Mesenchymal stem cell (in vitro differentiated cells and primary cell): ENCODE measurements at regions not wholly inside any gene's neighbourhood (a gene's known extent, or its start where the extent isn't known, plus 50 kb on each side); places are given as distances from the start of the nearest gene placed in this dataset.

Experiments
- DNase-seq: peaks from one replicate; pipeline ENCODE4 v3.0.0-alpha.2; 2013
- H2AFZ ChIP-seq: one replicate; pipeline ENCODE4 v1.6.1; 2013; ENCODE audit warnings: low read depth, mild to moderate bottlenecking, control low read depth, inconsistent platforms, low read length, moderate library complexity
- H2AK5ac ChIP-seq: 2 replicates; pipeline ENCODE4 v1.6.1; 2013; ENCODE audit warnings: low read length, moderate library complexity, mild to moderate bottlenecking, inconsistent platforms; ENCODE audit not compliant: severe bottlenecking
- H2BK120ac ChIP-seq: one replicate; pipeline ENCODE4 v1.6.1; 2013; ENCODE audit warnings: low read depth, mild to moderate bottlenecking, inconsistent platforms, low read length, moderate library complexity
- H2BK12ac ChIP-seq, 2 experiments: one replicate each; pipeline ENCODE4 v1.6.1; 2013; ENCODE audit warnings: inconsistent platforms in 2 of 2, low read length in 2 of 2, mild to moderate bottlenecking in 2 of 2, moderate library complexity in 2 of 2, control low read depth in 1 of 2
- H2BK15ac ChIP-seq: one replicate; pipeline ENCODE4 v1.6.1; 2013; ENCODE audit warnings: mild to moderate bottlenecking, low read depth, inconsistent platforms; ENCODE audit not compliant: poor library complexity, severe bottlenecking
- H2BK5ac ChIP-seq: 2 replicates; pipeline ENCODE4 v1.6.1; 2013; ENCODE audit warnings: low read depth, mild to moderate bottlenecking, low read length, control low read depth, inconsistent platforms; ENCODE audit not compliant: poor library complexity, severe bottlenecking
- H3K14ac ChIP-seq, 2 experiments: one replicate each; pipeline ENCODE4 v1.6.1; 2013; ENCODE audit warnings: inconsistent platforms in 2 of 2, low read length in 2 of 2, control low read depth in 1 of 2, mild to moderate bottlenecking in 1 of 2, moderate library complexity in 1 of 2
- H3K18ac ChIP-seq, 2 experiments: one replicate each; pipeline ENCODE4 v1.6.1; 2013; ENCODE audit warnings: inconsistent platforms in 2 of 2, low read length in 2 of 2, control low read depth in 1 of 2, low read depth in 1 of 2, mild to moderate bottlenecking in 1 of 2
- H3K23ac ChIP-seq, 2 experiments: one replicate each; pipeline ENCODE4 v1.6.1; 2013; ENCODE audit warnings: inconsistent platforms in 2 of 2, low read length in 2 of 2, mild to moderate bottlenecking in 2 of 2, moderate library complexity in 2 of 2, control low read depth in 1 of 2
- H3K27ac ChIP-seq: 2 replicates; pipeline ENCODE4 v1.5.1; 2013; ENCODE audit warnings: mild to moderate bottlenecking, moderate library complexity, low read length, control low read depth, inconsistent platforms; ENCODE audit not compliant: poor library complexity, severe bottlenecking
- H3K27me3 ChIP-seq, 2 experiments: 2 replicates each; pipeline versions ENCODE4 v1.6.1 to v1.7.0; 2013; ENCODE audit warnings: low read length in 2 of 2, mild to moderate bottlenecking in 2 of 2, moderate library complexity in 2 of 2, control low read depth in 1 of 2, inconsistent platforms in 1 of 2; ENCODE audit not compliant: control insufficient read depth in 1 of 2, insufficient read depth in 1 of 2
- H3K36me3 ChIP-seq, 2 experiments: 2 replicates each; pipeline versions ENCODE4 v1.6.1 to v1.7.0; 2013; ENCODE audit warnings: low read length in 2 of 2, control low read depth in 1 of 2, inconsistent platforms in 1 of 2, low read depth in 1 of 2, mild to moderate bottlenecking in 1 of 2; ENCODE audit not compliant: insufficient read depth in 2 of 2, control insufficient read depth in 1 of 2
- H3K4ac ChIP-seq, 2 experiments: one replicate each; pipeline ENCODE4 v1.6.1; 2013; ENCODE audit warnings: inconsistent platforms in 2 of 2, low read length in 2 of 2, mild to moderate bottlenecking in 2 of 2, moderate library complexity in 2 of 2, control low read depth in 1 of 2, low read depth in 1 of 2
- H3K4me1 ChIP-seq: 2 replicates; pipeline ENCODE4 v1.6.1; 2013; ENCODE audit warnings: low read depth, low read length, control low read depth; ENCODE audit not compliant: control insufficient read depth, insufficient read depth
- H3K4me2 ChIP-seq: 2 replicates; pipeline ENCODE4 v1.6.1; 2013; ENCODE audit warnings: low read length, mild to moderate bottlenecking, inconsistent platforms; ENCODE audit not compliant: poor library complexity, severe bottlenecking
- H3K4me3 ChIP-seq, 2 experiments: 2 replicates each; pipeline versions ENCODE4 v1.5.1 to v1.7.0; 2013; ENCODE audit warnings: low read length in 2 of 2, mild to moderate bottlenecking in 2 of 2, control low read depth in 1 of 2, low read depth in 1 of 2; ENCODE audit not compliant: insufficient read depth in 1 of 2
- H3K79me1 ChIP-seq: replicated peaks from 2 replicates; pipeline ENCODE4 v1.6.1; 2013; ENCODE audit warnings: mild to moderate bottlenecking, control low read depth, low read length, inconsistent platforms; ENCODE audit not compliant: poor library complexity, severe bottlenecking
- H3K9ac ChIP-seq: 2 replicates; pipeline ENCODE4 v1.7.0; 2013; ENCODE audit warnings: mild to moderate bottlenecking, low read length, moderate library complexity
- H3K9me3 ChIP-seq: 2 replicates; pipeline ENCODE4 v1.7.0; 2013; ENCODE audit warnings: mild to moderate bottlenecking, low read length; ENCODE audit not compliant: control insufficient read depth
- H4K8ac ChIP-seq: one replicate; pipeline ENCODE4 v1.6.1; 2013; ENCODE audit warnings: inconsistent platforms, mild to moderate bottlenecking, low read length, moderate library complexity
- H4K91ac ChIP-seq: one replicate; pipeline ENCODE4 v1.6.1; 2013; ENCODE audit warnings: mild to moderate bottlenecking, low read length, inconsistent platforms
- WGBS: methylation state at CpG from one replicate; pipeline ENCODE4 v1.1.7; 2013; ENCODE audit warnings: mixed read lengths; 5-methylcytosine and 5-hydroxymethylcytosine counted together

DNA sequence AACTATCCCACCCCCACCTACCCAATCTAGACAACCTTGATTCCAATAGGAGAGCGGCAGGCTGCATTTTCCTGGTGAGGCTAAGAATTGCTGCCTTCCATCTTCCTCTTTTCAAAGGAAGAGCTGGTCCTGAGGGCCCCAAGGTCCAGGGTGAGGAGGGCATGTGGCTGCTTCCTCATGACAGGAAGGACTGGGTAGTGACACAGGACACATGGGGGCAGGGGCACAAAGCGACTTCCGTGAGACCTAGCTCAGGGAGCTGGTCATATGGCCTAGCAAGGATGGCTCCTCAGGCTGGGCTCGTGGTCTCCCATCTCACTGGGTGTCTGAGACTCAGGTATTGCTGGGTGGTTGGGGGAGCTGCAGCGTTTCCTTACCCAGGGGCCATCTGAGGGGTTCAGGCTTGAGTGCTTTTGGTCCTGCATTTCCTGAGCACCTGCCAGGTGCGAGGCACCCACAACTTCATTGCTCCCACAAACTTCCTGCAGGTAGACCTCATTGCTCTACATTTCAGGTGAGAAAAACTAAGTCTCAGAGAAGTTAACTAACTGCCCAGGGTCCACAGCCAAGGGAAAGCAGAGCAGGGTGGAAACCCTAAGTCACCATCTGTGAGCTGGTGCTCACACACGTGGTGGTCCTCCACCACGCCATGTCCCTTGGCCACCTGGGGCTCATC, 160.0 kb upstream of the TLE3 start:
- Histone ChIP-seq H2AFZ (no peak overlapping the region), H3K79me1 (no peaks in the 10 kb centered on the region), H3K4ac (no peak overlapping the region), H3K4me3 (no peak overlapping the region), H2BK120ac (no peak overlapping the region), H3K4me2 (no peak overlapping the region), H3K9ac (no peak overlapping the region), H2AK5ac (no peak overlapping the region), H2BK15ac (no peak overlapping the region), H3K4me1 (peaks cover 9% of the 10 kb centered on the region), H3K36me3 (no peaks in the 10 kb centered on the region), H2BK12ac (no peak overlapping the region), H3K9me3 (peaks cover 3% of the 10 kb centered on the region), H4K8ac (no peak overlapping the region), H3K27me3 (peaks cover 53 to 70% of the 10 kb centered on the region in 2 experiments), H3K27ac (no peak overlapping the region), H3K23ac (no peak overlapping the region), H3K14ac (no peak overlapping the region), H4K91ac (no peak overlapping the region), H3K18ac (no peak overlapping the region), H2BK5ac (no peak overlapping the region)
- no peak for DNase-seq
- WGBS, result 83% methylated on average over 8 of the region's 8 CpGs

DNA sequence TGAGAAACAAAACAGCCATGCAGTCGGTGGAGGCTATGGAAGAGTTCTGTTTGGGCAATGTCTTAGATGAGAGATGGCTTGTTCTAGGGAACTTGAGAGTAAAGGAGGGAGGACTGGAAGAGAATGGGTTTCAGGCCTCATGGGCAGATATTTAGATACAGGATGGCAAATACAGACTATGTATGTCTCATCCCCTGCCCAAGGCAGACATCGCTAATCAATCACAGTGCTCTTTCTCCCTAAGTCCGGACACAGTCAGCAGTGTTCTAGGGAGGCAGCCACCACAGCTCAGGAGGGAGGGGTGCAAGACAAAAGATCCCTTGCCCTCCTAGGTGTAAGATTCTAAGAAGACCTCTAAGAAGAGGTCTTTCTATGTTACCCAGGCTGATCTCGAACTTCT, 159.3 kb upstream of the TLE3 start:
- H3K4ac ChIP-seq, result no peak overlapping the region
- no peak overlapping the region for H3K23ac ChIP-seq
- no peak overlapping the region for H2BK120ac ChIP-seq
- no peak overlapping the region for H3K14ac ChIP-seq
- H3K79me1 ChIP-seq, result no peaks in the 10 kb centered on the region
- H2BK12ac ChIP-seq, result no peak overlapping the region
- H3K27ac ChIP-seq, result no peak overlapping the region
- no peak for DNase-seq
- H3K4me2 ChIP-seq, result no peak overlapping the region
- no peaks in the 10 kb centered on the region for H3K36me3 ChIP-seq
- no peak overlapping the region for H2BK5ac ChIP-seq
- no peak overlapping the region for H2AFZ ChIP-seq
- H3K27me3 ChIP-seq, result peaks cover 56 to 76% of the 10 kb centered on the region in 2 experiments
- H3K18ac ChIP-seq, result no peak overlapping the region
- no peak overlapping the region for H3K4me3 ChIP-seq
- peaks cover 3% of the 10 kb centered on the region for H3K9me3 ChIP-seq
- 97% methylated on average over 3 of the region's 4 CpGs for WGBS
- H3K4me1 ChIP-seq, result peaks cover 9% of the 10 kb centered on the region
- H2BK15ac ChIP-seq, result no peak overlapping the region
- H4K91ac ChIP-seq, result no peak overlapping the region
- H2AK5ac ChIP-seq, result no peak overlapping the region
- H3K9ac ChIP-seq, result no peak overlapping the region
- no peak overlapping the region for H4K8ac ChIP-seq

DNA sequence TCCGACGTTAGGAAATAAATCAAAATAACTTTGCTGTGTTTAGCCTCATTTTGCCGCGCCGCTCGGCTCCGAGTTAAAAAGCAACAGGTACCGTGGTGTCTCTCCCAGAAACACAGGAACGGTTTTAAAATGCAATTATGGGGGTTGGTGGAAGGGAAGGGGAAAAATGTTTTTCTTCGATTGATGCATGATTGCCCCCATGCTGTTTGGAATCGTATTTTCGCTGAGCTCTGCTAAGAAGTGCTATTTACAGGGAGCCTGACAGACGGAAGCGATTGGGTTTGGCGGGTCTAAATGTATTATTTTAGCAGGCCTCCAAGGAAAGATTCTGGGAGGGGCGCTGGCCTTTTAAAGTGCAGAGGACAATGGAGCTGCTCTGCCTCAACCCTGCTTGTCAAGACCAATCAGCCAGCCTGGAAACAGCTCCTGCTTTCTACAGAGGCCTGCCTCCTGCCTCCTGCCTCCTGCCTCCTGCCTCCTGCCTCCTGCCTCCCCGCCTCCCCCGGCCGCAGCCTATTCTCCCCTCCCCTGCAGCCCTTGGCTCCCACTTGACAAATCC, 156.7 kb upstream of the TLE3 start:
- WGBS, result 79% methylated on average over 19 of the region's 19 CpGs
- Histone ChIP-seq H3K14ac (no peak overlapping the region), H3K4me2 (no peak overlapping the region), H3K79me1 (no peaks in the 10 kb centered on the region), H2BK120ac (no peak overlapping the region), H3K18ac (no peak overlapping the region), H2AFZ (no peak overlapping the region), H4K91ac (no peak overlapping the region), H3K23ac (no peak overlapping the region), H3K27ac (no peak overlapping the region), H3K9ac (no peak overlapping the region), H3K4me1 (peaks cover 9% of the 10 kb centered on the region), H3K4ac (no peak overlapping the region), H3K27me3 (peaks cover 64 to 79% of the 10 kb centered on the region in 2 experiments), H3K9me3 (peaks cover 3% of the 10 kb centered on the region), H2BK5ac (no peak overlapping the region), H4K8ac (no peak overlapping the region), H2BK12ac (no peak overlapping the region), H3K4me3 (no peak overlapping the region), H2BK15ac (no peak overlapping the region), H3K36me3 (no peaks in the 10 kb centered on the region), H2AK5ac (no peak overlapping the region)
- DNase-seq, result no peak

DNA sequence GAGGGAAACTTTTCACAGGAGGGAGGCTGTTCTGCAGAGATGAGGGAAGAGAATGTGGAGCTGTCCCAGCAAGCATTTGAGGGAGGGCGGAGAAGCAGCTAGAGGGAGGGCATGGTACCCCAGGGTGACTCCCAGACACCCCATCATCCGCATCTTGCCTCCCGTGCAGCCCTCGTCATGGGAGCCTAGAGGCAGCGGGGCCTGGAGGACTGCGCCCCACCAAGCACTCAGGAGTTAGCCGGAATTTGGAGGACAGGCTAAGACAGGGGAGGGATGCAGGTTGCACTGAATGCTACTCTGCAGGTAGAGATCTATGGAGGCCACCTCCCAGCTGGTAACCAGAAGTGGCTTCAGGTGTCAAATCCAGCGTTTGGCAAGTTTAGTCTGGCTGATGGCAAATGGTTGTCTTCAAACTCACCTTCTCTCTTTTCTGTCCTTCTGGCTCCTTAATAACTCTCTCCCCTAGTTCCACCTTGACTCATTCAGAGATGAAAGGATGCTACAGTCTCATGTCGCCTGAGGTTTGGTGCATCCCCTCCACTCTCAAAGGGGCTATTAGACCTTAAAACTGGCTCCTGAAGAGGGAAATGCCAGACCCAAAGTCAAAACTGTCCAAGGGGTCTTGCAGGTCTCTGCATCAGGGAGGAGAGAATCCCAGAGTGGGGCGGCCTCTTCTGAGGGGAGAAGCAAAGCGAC, 155.9 kb upstream of the TLE3 start:
- Histone ChIP-seq H4K8ac (no peak overlapping the region), H3K4me1 (peaks cover 4% of the 10 kb centered on the region), H2AFZ (no peak overlapping the region), H3K4me2 (no peak overlapping the region), H3K27me3 (peaks cover 64 to 80% of the 10 kb centered on the region in 2 experiments), H2BK12ac (no peak overlapping the region), H3K23ac (no peak overlapping the region), H2BK120ac (no peak overlapping the region), H2BK15ac (no peak overlapping the region), H3K18ac (no peak overlapping the region), H2BK5ac (no peak overlapping the region), H2AK5ac (no peak overlapping the region), H3K79me1 (no peaks in the 10 kb centered on the region), H3K27ac (no peak overlapping the region), H3K4me3 (no peak overlapping the region), H3K9me3 (peaks cover 3% of the 10 kb centered on the region), H3K14ac (no peak overlapping the region), H3K4ac (no peak overlapping the region), H3K9ac (no peak overlapping the region), H4K91ac (no peak overlapping the region), H3K36me3 (no peaks in the 10 kb centered on the region)
- 90% methylated on average over 11 of the region's 11 CpGs for WGBS
- DNase-seq, result no peak
